ENCODE measurements at regions not wholly inside any gene's neighbourhood (a gene's known extent, or its start where the extent isn't known, plus 50 kb on each side); places are given as distances from the start of the nearest gene placed in this dataset.

DNA sequence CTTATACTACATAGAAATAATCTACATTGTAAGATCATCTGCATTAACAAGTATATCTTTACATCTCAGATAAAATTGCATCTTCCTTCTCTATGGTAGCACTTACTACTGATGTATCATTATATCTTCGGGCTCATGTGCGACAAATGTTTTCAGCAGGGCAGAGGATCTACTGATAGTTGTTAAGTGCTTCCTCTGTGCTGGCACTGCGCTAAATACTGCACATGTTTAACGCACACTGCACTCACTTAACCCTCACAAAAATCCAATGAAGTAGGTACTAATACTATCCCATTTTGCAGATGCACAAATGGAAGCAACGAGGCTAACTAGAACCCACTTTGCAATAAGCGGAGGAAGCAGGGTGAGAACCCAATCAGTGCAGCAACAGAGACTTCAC is 75.6 kb upstream of the USP25 start:
- TF ChIP-seq, protein P1, sequence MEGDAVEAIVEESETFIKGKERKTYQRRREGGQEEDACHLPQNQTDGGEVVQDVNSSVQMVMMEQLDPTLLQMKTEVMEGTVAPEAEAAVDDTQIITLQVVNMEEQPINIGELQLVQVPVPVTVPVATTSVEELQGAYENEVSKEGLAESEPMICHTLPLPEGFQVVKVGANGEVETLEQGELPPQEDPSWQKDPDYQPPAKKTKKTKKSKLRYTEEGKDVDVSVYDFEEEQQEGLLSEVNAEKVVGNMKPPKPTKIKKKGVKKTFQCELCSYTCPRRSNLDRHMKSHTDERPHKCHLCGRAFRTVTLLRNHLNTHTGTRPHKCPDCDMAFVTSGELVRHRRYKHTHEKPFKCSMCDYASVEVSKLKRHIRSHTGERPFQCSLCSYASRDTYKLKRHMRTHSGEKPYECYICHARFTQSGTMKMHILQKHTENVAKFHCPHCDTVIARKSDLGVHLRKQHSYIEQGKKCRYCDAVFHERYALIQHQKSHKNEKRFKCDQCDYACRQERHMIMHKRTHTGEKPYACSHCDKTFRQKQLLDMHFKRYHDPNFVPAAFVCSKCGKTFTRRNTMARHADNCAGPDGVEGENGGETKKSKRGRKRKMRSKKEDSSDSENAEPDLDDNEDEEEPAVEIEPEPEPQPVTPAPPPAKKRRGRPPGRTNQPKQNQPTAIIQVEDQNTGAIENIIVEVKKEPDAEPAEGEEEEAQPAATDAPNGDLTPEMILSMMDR (conservative IDR thresholded peaks at IDR 0.05; ENCODE audit: low read depth, low read length), result no peak
- no peak for TF ChIP-seq EZH2 (IDR thresholded peaks at IDR 0.05; ENCODE audit: low read length, unreplicated experiment)
- TF ChIP-seq EZH2phosphoT487 (IDR thresholded peaks at IDR 0.05; ENCODE audit: borderline replicate concordance, low read length), result no peak

All from PC-3 (cell line).